GM12875 (cell line): ENCODE measurements at regions not wholly inside any gene's neighbourhood (a gene's known extent, or its start where the extent isn't known, plus 50 kb on each side); places are given as distances from the start of the nearest gene placed in this dataset.

Experiments used
- H3K4me3 ChIP-seq: one replicate; pipeline ENCODE4 v1.5.1; 2011; ENCODE audit warnings: low read depth, low read length, control low read depth
- TF ChIP-seq, protein P1 (sequence below): IDR thresholded peaks from 2 replicates; pipeline ENCODE4 v1.5.1; 2011; ENCODE audit warnings: low read depth, mild to moderate bottlenecking, control low read depth, inconsistent platforms, low read length, moderate library complexity, borderline replicate concordance; ENCODE audit not compliant: insufficient read depth

DNA sequence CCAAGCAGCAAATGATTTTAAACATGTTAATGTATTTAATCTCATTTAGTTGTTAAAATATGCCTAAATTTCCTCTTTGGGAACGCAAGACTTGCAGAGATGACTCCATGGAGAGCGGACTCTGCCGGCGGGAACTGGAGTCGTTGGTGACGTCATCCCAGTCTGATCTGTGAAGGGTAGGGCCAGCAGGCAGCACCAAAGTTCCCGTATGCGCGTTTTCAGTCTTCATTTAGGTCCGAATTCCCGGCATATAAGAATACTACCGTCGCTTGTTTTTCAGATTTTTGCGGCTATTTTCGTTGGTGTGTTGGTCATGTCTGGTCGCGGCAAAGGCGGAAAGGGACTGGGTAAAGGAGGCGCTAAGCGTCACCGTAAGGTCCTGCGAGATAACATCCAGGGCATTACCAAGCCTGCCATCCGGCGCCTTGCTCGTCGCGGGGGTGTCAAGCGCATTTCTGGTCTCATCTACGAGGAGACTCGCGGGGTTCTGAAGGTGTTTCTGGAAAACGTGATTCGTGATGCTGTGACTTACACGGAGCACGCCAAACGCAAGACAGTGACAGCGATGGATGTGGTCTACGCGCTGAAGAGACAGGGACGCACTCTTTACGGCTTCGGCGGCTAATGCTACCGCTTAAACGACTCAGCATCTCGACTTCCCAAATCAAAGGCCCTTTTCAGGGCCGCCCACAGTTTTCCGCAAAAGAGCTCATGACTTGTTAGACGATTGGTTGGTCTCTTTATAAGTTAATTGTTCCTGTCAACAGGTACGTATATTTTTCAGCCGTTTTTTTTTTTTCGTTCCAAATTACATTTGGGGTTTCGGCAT, 117.3 kb downstream of the HFE start:
- TF ChIP-seq, protein P1, sequence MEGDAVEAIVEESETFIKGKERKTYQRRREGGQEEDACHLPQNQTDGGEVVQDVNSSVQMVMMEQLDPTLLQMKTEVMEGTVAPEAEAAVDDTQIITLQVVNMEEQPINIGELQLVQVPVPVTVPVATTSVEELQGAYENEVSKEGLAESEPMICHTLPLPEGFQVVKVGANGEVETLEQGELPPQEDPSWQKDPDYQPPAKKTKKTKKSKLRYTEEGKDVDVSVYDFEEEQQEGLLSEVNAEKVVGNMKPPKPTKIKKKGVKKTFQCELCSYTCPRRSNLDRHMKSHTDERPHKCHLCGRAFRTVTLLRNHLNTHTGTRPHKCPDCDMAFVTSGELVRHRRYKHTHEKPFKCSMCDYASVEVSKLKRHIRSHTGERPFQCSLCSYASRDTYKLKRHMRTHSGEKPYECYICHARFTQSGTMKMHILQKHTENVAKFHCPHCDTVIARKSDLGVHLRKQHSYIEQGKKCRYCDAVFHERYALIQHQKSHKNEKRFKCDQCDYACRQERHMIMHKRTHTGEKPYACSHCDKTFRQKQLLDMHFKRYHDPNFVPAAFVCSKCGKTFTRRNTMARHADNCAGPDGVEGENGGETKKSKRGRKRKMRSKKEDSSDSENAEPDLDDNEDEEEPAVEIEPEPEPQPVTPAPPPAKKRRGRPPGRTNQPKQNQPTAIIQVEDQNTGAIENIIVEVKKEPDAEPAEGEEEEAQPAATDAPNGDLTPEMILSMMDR = 0 out of 2 replicates have a peak, but pooled peaks have one; percentile 13
- peak overlapping the region; percentile 63 for H3K4me3 ChIP-seq

DNA sequence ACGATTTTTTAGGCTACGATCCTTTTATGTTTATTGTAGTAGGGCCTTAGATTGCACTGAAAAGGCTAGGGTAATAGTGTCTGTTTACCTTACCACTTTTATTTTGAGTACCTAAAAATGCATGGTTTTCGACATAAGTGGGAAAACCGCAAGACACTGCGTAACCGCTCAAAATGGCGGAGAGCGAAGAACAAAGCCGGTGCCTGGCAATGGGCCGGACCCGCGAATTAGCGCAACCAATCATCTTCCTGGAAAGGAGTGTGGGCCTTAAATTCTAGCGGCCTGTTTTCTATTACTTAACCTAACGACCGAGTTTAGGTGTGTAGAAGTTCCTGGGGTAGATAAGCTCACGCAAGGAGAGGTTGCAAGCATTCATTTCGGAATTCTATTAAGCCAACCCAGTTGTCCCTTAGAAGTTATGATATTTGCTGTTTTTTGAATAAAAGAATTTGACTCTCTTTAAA, 118.0 kb downstream of the HFE start:
- H3K4me3 ChIP-seq = peak overlapping the region; percentile 63
- TF ChIP-seq, protein P1 = no peak

DNA sequence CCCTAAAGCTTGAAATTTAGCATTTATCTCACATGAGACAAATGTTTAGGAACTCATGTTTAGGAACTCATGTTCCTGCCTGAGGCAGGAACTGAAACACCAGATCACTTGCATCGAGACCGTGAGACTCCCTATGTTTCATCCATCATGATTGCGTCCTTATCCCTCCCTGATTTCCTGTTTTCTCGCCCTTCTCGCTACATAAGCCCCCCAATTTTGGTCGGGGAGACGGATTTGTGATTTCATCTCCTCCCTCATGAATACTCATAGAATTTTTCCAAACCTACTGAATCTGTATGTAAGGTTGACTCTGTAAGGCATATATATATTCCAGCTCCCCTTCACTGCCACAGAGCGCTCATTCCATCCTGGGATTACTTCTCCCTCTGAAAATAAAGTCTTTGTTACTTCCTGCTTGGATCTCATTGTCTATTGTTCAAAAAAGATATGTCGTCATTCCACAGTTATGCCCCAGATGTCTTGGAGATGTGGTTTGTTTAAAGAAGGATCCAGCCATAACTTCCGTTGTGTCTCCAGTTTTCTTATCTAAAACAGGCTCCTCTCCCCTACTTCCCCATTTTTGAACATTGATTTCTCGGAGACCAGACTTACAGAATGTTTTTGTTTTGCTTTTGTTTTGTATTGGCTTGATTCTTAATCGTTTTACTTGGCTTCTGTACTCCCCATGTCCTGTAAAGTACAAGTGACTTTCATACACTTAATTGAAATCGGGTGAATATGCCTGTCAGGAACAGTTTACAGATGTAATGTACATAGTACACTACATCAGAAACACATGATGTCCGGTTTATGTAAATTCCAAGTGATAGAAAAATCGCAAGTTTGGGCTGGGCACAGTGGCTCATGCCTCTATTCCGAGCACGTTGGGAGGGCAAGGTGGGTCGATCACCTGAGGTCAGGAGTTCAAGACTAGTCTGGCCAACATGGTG, 118.7 kb downstream of the HFE start:
- TF ChIP-seq, protein P1 = no peak
- H3K4me3 ChIP-seq = peak overlapping the region; percentile 63

DNA sequence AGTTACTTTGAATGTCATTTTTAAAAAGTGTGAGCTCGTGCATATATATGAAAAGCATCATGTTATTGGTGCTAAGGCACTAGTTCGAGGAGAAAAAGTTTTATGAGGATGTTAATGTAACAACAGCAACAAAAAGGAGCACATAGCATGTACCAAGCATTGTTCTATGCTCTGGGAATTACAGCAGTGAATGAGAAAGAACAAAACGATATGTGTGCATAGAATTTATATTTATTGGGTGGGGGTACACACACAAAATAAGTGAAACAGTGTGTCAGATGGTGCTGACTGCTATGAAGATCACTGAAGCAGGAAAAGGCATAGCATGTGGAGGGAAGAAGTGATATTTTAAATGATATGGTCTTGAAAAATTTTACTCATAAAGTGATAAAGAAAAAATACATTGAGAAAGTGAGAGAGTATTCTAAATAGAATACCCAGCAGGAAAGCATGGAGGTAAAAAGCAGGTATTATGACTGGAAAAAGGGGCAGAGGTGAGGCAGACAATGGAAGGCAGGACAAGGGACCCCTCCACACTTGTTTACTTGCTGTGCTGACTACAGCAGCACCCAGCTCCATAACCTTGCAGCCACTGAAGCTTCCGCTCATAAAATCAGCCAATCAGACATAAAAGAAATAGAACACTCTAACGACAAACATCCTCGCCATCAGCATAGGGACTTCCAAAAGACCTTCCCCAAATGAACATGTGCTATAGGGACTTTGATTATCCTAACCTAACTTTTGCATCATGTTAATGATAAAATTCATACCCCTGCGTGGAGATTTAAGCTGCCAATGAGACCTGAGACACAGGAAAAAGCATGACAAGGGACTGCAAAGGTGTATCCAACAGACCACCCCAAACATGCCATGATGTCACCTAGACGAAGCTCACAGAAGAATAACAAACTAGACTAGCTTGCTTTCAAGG, 119.9 kb downstream of the HFE start:
- no peak overlapping the region for H3K4me3 ChIP-seq
- TF ChIP-seq, protein P1 = no peak

DNA sequence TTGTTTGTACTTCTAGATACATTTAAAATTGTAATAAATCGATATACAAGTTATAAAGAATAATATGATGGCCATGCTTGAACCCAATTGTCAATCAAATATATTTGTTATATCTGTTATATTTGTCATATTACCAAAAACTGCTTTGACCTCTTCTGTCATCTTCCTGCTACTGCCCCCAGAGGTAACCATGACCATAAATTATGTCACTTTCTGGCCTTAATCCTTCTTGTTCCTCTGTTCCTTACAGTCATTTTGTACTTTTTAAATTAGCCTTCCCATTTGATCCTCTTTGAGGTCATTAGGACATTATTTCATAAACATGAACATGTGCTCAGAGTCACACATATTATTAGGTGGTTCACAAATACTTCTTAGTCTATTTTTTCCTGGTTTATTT, 124.7 kb downstream of the HFE start:
- H3K4me3 ChIP-seq = no peak overlapping the region

More for the DNA sequence above, 124.7 kb downstream of the HFE start:
- TF ChIP-seq, protein P1 = no peak
